GM18519 (cell line): ENCODE measurements at regions not wholly inside any gene's neighbourhood (a gene's known extent, or its start where the extent isn't known, plus 50 kb on each side); places are given as distances from the start of the nearest gene placed in this dataset.
A peak's percentile ranks its signal among the peaks of the same experiment; 100 is the strongest.
"Not testable (repeated sequence)": the region's sequence is repeated elsewhere in the genome, so short reads cannot be mapped to it uniquely, and the experiment has no call there.

Experiments used
- ATAC-seq: cut with Tn5 transposase; IDR thresholded peaks from one replicate; pipeline ENCODE4 v1.9.1; 2021; ENCODE audit warnings: mild to moderate bottlenecking, moderate library complexity; ENCODE audit not compliant: unreplicated experiment, low FRiP score

DNA sequence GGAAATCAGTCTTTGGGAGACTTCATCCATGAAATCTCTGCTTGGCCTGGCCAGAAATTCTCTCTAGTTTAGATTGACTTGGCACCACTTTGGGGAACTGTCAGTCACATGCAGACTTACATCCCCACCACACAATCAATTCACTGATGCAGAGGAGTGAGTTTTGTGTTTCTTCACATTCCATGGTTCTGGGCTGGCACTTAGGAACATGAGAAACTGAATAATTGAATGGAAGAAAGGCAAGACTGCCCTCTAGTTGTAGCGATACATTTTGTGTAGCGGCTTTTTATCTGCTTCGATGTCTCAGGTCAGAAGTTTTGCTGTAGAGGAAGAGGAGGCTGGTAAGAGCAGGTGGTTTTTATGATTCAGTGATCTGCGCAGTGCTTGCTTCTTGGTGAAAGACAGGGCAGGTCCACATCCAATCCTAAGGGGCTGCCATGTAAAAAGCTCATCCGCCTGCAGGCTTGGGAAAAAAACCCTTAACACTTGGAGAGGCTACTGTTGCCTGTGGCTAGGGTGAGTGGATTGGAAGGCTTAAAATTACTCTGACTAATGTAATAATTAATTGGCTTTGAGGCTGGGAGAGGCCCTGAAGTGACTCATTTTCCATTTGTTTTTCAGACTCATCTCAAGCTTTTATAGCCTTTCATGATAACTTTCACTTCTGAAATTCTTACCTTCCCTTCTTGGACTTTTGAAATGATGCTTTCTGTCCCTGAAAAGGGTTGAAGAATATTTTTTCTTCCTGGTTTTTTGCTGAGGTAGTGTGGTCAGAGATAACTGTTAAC is 75.4 kb upstream of the LPCAT1 start:
- not testable (repeated sequence) for ATAC-seq

DNA sequence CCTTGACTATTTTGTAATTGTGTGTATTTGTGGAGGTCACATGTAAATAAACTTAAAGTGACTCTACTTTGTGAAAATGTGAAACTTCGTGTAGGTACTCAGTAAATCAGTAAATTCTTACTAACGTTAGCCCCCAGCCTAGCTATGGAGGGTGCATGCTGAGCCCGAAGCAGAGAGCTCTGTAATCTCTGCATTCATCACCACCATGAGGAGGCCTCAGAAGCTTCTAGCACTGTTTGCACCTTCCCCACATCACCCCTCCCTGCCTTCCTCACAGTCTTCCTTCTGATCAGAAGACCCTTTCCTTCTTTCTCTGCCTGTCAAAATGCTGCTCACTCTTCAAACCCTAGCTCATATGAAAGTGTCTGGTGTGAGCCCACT is 73.3 kb upstream of the LPCAT1 start:
- ATAC-seq = not testable (repeated sequence)

DNA sequence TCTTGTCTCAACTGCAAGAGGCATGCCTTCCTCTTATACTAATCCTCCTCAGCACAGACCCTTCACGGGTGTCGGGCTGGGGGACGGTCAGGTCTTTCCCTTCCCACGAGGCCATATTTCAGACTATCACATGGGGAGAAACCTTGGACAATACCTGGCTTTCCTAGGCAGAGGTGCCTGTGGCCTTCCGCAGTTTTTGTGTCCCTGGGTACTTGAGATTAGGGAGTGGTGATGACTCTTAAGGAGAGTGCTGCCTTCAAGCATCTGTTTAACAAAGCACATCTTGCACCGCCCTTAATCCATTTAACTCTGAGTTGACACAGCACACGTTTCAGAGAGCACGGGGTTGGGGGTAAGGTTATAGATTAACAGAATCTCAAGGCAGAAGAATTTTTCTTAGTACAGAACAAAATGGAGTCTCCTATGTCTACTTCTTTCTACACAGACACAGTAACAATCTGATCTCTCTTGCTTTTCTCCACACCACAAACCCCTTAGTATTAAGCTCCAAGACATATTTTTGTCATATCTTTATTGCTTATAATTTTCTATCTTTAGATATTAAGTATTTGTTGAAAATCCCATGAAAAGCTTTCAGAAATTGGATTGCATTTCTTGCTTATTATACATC is 72.8 kb upstream of the LPCAT1 start:
- not testable (repeated sequence) for ATAC-seq

DNA sequence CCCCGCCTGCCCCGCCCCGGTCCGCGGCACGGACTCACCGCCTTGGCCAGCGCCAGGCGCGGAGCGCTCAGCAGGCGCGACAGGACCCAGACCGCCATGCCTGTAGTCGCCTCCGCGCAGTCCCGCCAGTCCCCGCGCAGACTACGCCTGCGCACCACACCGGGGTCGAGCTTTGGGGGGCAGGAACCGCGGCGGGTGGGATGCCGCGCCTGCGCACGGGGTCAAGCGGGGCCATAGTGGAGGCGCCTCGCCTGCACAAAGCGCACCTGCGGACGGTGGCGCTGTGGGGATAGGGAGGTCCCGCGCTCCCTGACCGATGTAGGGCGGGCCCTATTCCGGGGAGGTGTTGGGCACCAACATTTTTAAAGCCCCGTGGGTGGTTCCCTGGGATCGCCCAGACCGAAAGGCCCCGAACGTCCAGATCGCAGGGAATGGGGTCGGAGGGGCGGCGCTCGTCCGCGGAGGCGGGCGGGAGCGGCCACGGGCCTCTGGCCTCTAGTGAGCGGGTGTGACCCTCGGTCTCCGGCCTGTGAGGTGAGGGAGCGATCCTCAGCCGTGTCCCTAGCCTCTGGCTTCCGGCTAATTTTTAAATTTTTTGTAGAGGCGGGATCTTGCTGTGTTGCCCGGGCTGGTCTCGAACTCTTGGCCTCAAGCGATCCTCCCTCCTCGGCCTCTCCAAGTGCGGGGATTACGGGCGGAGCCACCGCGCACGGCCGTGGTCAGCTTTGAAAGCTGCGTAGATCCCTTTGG is 70.8 kb upstream of the LPCAT1 start:
- peak; percentile 91 for ATAC-seq

DNA sequence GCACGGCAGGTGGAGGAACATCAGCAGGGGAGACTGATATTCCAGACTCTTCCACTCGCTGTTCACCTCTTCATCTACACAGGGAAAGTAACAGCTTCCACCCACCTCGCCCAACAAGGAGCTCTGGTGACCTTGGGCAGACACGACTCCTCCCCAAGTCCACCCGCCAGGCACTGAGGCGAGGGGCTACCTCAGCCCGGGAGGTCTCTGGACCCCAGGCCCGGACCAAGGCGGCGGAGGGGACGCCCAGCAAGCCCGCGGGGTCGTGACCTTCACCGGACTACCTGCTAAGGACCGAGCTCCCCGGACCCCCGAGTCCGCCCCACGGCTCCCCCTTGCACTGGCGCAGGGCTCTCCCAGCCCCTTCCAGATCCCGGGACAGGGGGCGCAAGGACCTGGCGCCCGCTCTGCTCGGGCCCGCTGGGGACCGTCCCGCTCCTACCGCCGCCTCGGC is 70.2 kb upstream of the LPCAT1 start:
- no peak for ATAC-seq

DNA sequence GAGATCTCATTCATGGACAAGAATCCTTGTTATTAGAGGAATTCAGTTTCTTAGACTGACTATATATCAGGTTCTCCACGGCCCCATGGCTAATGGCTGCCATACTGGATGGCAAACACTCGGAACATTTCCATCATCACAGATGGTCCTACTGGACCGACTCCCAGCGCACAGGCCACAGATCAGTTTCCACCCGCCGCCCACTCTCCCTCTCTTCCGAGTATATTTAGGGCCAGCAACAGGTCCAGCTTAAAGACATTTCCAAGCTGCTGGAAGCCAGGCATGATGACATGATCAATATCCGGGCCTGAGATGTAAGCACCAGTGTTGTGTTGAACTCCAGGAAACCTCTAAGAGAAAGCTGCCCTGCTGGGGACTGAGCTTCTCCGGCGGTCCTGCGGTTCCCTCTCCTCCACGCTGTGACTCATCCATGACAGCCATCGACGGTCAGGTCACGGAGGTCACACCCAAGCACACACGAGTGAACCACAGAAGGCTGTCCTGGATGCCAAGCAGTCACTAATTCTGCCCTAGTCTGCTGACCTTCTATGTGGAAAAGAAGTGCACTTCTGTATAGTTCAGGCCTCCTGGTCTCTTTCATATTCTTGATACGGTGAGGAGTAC is 64.4 kb upstream of the LPCAT1 start:
- ATAC-seq = not testable (repeated sequence)

DNA sequence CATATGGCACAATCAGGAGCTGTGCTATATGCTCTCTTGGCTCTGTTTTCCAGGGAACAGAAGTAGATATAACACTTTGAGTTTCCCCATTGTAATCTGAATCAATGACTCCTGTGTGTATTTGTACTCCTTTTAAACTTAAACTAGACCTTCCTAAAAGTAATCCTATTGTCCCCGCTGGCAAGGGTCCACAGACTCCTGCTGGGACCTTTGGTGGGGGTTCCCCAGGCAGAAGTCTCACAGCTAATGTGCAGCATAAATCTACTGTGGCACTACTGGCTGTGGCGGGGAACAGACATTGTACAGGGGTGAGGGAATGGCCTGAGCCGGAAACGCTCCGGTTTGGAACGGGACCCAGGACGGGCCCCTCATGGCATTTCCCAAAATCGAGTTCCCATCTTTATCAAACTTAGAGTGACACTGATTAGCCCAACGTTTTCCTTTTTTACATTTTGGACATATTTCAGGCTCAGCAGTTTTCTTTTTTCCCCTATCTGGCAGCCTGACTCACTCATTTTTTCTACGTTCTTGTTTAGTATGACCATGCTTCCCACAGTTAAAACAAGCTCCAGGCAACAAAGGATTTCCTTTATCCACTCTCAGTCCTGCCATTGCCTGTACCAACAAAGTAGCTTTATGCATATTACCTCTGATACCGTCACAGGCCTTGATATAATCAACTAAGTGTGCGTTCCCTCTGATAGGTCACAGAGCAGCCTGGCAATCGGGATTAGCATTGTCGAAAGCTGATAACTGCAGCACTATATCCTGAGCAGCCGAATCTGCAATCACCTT is 59.5 kb upstream of the LPCAT1 start:
- not testable (repeated sequence) for ATAC-seq

DNA sequence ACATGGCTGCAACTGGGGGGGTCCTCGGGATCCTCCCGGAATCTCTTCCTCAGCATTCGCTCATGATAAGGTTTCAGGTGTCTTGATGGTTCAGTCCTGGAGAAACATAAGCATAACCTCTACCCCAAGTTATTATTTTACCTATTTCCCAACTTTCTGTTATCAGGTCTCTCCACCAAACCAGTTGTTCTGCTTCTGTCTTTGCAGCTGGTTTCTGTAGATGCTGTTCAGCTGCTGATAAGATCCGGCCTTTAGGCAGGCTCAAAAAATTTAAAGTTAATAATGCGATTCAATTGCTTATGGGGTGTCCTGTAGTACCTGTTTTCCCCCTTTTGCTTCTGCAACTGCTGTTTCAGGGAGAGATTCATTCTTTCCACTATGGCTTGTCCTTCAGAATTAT is 55.6 kb upstream of the LPCAT1 start:
- ATAC-seq = not testable (repeated sequence)

DNA sequence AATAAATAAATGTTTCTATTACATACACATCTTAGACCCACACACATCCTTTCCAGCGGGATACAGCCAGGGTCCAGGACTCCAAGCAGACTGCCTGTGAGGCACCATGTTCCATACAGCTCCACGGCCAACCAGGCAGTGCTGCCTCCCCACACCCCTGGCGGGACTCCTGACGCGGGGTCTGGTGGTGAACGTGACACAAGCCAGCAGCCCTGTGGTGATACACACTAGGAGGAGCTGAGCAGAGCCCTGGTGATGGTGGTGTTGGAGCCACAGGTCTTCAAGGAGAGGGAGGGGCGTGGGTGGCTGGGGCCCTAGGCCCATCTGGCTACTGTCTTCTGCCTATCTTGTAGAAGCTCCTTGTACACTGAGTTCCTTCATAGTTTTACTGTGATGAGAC is 53.1 kb upstream of the LPCAT1 start:
- ATAC-seq = not testable (repeated sequence)

DNA sequence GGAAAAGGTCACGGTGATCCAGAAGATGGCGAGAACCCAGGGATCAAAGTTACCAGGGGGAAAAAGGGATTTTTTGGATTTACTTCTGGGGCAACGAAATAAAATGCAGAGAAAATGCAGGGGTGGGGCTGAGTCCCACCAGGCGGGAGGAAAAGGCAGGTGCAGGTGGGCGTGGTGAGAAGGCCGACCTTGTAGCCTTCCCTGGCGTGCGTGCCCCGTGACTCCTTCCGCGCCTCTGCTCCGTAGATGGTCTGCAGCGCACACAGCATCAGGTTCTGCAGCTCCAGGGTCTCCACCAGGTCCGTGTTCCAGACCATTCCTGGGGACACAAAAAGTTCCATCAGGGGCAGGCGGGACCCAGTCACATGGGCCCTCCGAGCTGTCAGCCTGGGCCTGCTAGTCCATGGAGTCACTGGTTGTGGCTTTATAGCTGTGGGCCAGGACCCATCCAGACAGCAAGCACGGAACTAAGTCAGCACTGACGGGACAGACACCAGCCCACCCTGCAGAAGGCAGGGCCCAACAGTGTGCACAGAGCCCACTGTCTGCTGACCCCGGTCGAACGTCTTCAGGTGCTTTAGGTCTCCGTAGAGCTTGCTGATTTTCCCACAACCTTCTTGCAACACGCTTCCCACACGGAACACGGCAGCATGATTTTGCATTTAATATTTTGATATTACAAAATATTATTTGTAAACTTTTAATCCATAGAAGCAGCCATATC is 52.4 kb upstream of the LPCAT1 start:
- not testable (repeated sequence) for ATAC-seq

DNA sequence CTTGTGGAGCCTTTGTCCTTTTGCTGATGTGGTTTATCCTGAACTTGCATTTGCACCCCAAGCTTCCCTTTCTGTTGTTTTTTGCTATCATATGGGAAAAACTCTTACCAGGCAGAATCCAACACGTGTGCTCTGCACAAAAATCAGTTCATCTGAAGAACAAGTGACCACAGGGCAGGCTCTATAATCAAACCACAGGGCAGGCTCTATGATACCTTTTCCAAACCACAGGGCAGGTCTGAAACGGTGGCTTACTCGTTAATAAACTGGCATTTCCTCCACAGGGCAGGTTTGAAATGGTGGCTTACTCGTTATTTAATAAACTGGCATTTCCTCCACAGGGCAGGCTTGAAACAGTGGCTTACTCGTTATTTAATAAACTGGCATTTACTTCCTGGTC is 51.7 kb upstream of the LPCAT1 start:
- not testable (repeated sequence) for ATAC-seq

DNA sequence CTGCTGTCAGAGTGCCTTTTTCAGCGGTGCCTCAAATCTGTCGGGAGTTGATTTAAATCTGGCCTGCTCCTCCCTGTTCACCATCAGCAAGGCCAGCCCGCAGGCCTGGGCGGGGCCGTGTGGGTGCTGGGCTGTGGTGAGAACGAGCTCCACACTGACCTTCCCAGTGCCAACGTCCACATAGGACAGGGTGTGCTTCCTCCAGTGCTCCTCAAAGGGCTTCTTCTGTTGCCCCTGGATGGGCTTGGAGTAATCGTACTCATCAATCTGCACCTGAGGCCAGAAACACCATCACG is 50.2 kb upstream of the LPCAT1 start:
- ATAC-seq = not testable (repeated sequence)

DNA sequence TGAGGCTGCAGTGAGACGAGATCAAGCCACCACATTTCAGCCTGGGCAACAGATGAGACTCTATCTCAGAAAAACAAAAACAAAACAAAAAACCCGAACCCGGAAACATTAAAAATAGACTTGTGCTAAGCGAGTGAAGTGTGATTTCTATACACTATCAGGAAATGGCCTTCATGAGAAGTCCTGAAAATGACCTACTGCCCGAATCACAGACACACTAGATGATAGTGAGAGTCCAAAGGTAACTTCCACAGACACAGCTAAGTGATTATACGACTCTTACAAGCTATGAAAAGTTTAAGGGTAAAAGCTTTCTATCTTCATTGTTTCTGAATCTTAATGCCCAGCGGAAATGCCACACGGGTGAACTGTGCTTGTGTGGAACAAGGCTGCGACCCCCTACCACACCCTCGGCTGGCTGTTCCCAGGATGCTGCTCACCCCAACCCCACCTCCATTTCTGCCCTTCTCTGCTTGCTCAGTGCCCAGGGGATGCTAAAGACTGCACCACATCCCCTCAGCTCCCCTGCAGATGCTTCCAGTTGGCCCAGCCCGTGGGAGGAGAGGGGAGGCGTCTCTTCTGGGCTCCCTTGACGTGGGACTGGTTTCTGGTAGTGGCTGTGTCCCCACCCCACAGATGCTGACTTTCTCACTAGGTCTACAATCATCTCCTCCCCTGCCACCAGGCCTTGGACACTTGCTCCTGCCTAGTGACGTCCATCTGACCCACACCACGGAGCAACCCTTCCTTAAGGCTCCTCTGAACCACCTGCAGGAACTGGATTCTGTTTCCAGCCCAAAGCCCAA is 49.7 kb upstream of the LPCAT1 start:
- ATAC-seq = not testable (repeated sequence)
